ENCODE measurements at regions not wholly inside any gene's neighbourhood (a gene's known extent, or its start where the extent isn't known, plus 50 kb on each side); places are given as distances from the start of the nearest gene placed in this dataset.

DNA sequence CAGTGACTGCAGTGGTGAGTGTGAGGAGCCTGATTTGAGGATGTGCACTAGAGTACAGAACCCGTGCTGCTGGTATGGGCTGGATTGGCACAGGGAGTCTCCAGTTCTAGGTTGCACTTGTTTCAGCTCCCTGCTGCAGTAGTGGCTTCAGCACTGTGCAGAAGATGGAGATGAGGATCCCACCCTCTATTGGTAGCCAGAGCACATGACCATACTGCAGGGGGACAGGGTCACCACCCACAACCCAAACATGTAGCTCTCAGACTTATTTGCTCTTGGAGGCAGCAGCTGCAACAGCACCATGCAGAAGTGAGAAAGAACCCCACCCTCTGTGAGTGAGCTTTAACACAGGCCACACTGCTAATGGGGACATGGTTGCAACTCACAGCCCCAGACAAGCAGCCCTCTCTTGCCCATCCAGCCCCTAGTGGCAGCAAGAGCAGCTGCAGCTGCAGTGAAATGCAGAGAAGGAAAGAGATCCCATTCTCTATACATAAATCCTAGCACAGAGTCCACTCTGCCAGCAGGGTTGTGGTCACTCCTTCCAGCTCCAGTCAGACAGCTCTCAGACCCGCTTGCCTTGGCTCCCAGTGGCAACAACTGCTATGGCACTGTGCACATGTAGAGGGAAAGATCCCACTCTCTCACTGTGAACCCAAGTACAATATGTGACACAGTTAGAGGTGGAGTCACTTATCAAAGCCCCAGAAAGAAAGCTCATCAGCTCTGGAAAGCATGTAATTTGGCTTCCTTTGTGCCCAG is 51.4 kb upstream of the SCIN start:
- peak; percentile 13 for DNase-seq (ENCODE audit: low spot score)

DNA sequence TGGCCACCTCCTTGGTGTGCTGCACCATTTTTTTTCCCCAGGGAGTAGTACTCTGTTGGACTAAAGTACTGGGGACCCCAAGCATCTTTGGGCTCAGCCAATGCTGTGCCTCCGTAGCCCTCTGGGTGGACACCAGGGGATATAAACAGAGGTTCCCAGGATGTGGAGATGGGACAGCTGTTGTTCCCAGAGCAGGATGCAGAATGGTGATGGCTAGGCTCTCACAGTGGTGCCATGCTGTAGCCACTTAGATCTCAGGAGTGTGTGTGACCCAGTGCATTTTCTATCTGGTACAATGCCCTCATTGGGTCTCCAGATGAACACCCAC is 50.9 kb upstream of the SCIN start:
- no peak for DNase-seq (ENCODE audit: low spot score)

All from hepatic stellate cell (primary cell).